Neural cell (in vitro differentiated cells): ENCODE measurements at regions not wholly inside any gene's neighbourhood (a gene's known extent, or its start where the extent isn't known, plus 50 kb on each side); places are given as distances from the start of the nearest gene placed in this dataset.

Source experiments
- H2AFZ ChIP-seq: fragments of 200-600, 300-800 bp; sonication (generic), shearing (Covaris generic); 2 replicates; pipeline ENCODE4 v1.6.0; 2014; ENCODE audit warnings: low read depth, mild to moderate bottlenecking, antibody characterized with exemption, low read length, moderate library complexity
- H3F3A ChIP-seq: fragments of 200-600 bp; shearing (Covaris generic); 2 replicates; pipeline ENCODE4 v1.6.1; 2016; ENCODE audit warnings: mild to moderate bottlenecking, moderate library complexity, mixed read lengths, antibody characterized with exemption, low read length; ENCODE audit not compliant: insufficient read depth, poor library complexity, severe bottlenecking
- H3K27ac ChIP-seq: fragments of 200-600, 300-800 bp; sonication (generic), shearing (Covaris generic); 2 replicates; pipeline ENCODE4 v1.5.1; 2014; ENCODE audit warnings: mild to moderate bottlenecking, low read length, moderate library complexity
- H3K27me3 ChIP-seq: fragments of 300-800, 200-600 bp; sonication (generic), shearing (Covaris generic); 2 replicates; pipeline ENCODE4 v1.6.0; 2014; ENCODE audit warnings: mild to moderate bottlenecking, low read depth, low read length, moderate library complexity; ENCODE audit not compliant: insufficient read depth
- H3K36me3 ChIP-seq: fragments of 300-800, 200-600 bp; sonication (generic), shearing (Covaris generic); 2 replicates; pipeline ENCODE4 v1.5.1; 2014; ENCODE audit warnings: mild to moderate bottlenecking, antibody characterized with exemption, low read length, moderate library complexity; ENCODE audit not compliant: insufficient read depth
- H3K4me2 ChIP-seq: fragments of 300-800, 200-600 bp; sonication (generic), shearing (Covaris generic); 2 replicates; pipeline ENCODE4 v1.6.0; 2014; ENCODE audit warnings: mild to moderate bottlenecking, low read length
- H3K4me3 ChIP-seq: fragments of 300-800, 200-600 bp; sonication (generic), shearing (Covaris generic); 2 replicates; pipeline ENCODE4 v1.5.1; 2014; ENCODE audit warnings: mild to moderate bottlenecking, low read length, moderate library complexity
- H3K79me2 ChIP-seq: fragments of 200-600 bp; shearing (Covaris generic); replicated peaks from 2 replicates; pipeline ENCODE4 v1.6.0; 2014; ENCODE audit warnings: mild to moderate bottlenecking, low read length, moderate library complexity; ENCODE audit not compliant: insufficient read depth
- H3K9ac ChIP-seq: fragments of 300-800, 200-600 bp; sonication (generic), shearing (Covaris generic); 2 replicates; pipeline ENCODE4 v1.6.1; 2016; ENCODE audit warnings: mild to moderate bottlenecking, low read length, mixed read lengths
- H3K9me2 ChIP-seq: fragments of 200-600 bp; shearing (Covaris generic); 2 replicates; pipeline ENCODE4 v1.6.1; 2016; ENCODE audit warnings: mild to moderate bottlenecking, low read length, mixed read lengths; ENCODE audit not compliant: insufficient read depth
- H3K9me3 ChIP-seq: fragments of 200-600, 300-800 bp; sonication (generic), shearing (Covaris generic); 2 replicates; pipeline ENCODE4 v1.6.1; 2016; ENCODE audit warnings: mild to moderate bottlenecking, mixed run types, low read length, moderate library complexity, mixed read lengths
- H4K20me1 ChIP-seq: fragments of 200-600 bp; shearing (Covaris generic); 2 replicates; pipeline ENCODE4 v1.6.1; 2016; ENCODE audit warnings: mild to moderate bottlenecking, mixed run types; ENCODE audit not compliant: insufficient read depth
- EP300 ChIP-seq: fragments of 450-650 bp; conservative IDR thresholded peaks from 2 replicates; pipeline ENCODE4 v1.6.1; 2014; ENCODE audit warnings: antibody characterized with exemption, mild to moderate bottlenecking, moderate library complexity; ENCODE audit not compliant: poor library complexity, severe bottlenecking
- EZH2 ChIP-seq: fragments of 200-600, 300-800 bp; shearing (Covaris generic), sonication (generic); IDR thresholded peaks from 2 replicates; pipeline ENCODE4 v1.6.1; 2014; ENCODE audit warnings: antibody characterized with exemption, low read length, borderline replicate concordance, mild to moderate bottlenecking; ENCODE audit not compliant: insufficient read depth, poor library complexity, severe bottlenecking
- MXI1 ChIP-seq: fragments of 450-650 bp; conservative IDR thresholded peaks from 2 replicates; pipeline ENCODE4 v1.6.1; 2014; ENCODE audit warnings: antibody characterized with exemption, mild to moderate bottlenecking; ENCODE audit not compliant: poor library complexity, severe bottlenecking
- POLR2AphosphoS5 ChIP-seq: IDR thresholded peaks from 2 replicates; pipeline ENCODE4 v1.6.1; 2012
- RAD21 ChIP-seq: fragments of 450-650 bp; conservative IDR thresholded peaks from 2 replicates; pipeline ENCODE4 v1.6.1; 2014; ENCODE audit warnings: antibody characterized with exemption, mild to moderate bottlenecking, moderate library complexity
- SMC3 ChIP-seq: fragments of 450-650 bp; conservative IDR thresholded peaks from 2 replicates; pipeline ENCODE4 v1.6.1; 2014; ENCODE audit warnings: antibody characterized with exemption, mild to moderate bottlenecking, moderate library complexity; ENCODE audit not compliant: poor library complexity
- TAF1 ChIP-seq: IDR thresholded peaks from 2 replicates; pipeline ENCODE4 v1.6.1; 2012; ENCODE audit warnings: low read depth
- TF ChIP-seq, protein P1 (sequence below): fragments of 450-650 bp; IDR thresholded peaks from 2 replicates; pipeline ENCODE4 v1.5.1; 2014; ENCODE audit warnings: antibody characterized with exemption, mild to moderate bottlenecking, moderate library complexity; ENCODE audit not compliant: poor library complexity, severe bottlenecking
- TF ChIP-seq, protein P2 (sequence below): IDR thresholded peaks from 2 replicates; pipeline ENCODE4 v1.6.1; 2012; ENCODE audit warnings: borderline replicate concordance

DNA sequence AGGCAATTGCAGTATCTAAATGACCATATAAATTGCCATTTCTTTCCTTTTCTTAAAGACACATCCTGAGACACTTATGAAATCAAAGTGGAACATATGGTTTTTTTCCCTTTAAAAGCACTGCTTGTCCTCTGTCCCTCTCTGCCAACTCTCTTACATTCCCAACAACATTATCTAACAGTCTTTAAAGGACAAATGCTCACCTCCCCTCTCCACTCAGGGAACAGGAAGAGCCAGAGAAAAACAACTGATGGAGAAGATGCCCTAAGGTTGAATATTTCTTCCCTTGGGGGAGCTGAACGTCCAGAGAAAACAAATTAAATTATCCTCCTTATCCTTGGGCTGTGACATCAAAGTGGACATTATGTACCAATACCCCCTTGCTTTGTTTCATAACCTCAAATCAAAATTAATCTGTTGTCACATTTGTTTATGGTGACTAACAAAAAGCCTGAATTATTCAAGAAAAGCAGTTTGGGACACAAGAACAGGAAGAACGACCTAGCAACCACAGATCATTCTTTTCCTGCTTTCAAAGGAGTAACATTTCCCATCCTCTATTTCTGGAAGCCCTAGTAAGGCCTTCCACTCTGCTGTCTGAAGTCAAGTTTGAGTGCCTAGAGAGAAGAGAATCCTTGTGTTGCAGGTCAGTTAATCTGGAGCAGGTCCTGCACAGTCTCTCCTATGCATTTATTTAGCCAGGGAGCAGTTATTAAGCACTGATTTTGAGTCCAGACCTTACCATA is 52.6 kb upstream of the PAGE1 start:
- no peaks in the 10 kb centered on the region for H3K79me2 ChIP-seq
- H3K4me2 ChIP-seq, result no peak overlapping the region
- H4K20me1 ChIP-seq, result no peaks in the 10 kb centered on the region
- no peaks in the 10 kb centered on the region for H3K9me3 ChIP-seq
- TF ChIP-seq, protein P1, sequence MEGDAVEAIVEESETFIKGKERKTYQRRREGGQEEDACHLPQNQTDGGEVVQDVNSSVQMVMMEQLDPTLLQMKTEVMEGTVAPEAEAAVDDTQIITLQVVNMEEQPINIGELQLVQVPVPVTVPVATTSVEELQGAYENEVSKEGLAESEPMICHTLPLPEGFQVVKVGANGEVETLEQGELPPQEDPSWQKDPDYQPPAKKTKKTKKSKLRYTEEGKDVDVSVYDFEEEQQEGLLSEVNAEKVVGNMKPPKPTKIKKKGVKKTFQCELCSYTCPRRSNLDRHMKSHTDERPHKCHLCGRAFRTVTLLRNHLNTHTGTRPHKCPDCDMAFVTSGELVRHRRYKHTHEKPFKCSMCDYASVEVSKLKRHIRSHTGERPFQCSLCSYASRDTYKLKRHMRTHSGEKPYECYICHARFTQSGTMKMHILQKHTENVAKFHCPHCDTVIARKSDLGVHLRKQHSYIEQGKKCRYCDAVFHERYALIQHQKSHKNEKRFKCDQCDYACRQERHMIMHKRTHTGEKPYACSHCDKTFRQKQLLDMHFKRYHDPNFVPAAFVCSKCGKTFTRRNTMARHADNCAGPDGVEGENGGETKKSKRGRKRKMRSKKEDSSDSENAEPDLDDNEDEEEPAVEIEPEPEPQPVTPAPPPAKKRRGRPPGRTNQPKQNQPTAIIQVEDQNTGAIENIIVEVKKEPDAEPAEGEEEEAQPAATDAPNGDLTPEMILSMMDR, result no peak
- no peak for TF ChIP-seq TAF1
- TF ChIP-seq, protein P2, sequence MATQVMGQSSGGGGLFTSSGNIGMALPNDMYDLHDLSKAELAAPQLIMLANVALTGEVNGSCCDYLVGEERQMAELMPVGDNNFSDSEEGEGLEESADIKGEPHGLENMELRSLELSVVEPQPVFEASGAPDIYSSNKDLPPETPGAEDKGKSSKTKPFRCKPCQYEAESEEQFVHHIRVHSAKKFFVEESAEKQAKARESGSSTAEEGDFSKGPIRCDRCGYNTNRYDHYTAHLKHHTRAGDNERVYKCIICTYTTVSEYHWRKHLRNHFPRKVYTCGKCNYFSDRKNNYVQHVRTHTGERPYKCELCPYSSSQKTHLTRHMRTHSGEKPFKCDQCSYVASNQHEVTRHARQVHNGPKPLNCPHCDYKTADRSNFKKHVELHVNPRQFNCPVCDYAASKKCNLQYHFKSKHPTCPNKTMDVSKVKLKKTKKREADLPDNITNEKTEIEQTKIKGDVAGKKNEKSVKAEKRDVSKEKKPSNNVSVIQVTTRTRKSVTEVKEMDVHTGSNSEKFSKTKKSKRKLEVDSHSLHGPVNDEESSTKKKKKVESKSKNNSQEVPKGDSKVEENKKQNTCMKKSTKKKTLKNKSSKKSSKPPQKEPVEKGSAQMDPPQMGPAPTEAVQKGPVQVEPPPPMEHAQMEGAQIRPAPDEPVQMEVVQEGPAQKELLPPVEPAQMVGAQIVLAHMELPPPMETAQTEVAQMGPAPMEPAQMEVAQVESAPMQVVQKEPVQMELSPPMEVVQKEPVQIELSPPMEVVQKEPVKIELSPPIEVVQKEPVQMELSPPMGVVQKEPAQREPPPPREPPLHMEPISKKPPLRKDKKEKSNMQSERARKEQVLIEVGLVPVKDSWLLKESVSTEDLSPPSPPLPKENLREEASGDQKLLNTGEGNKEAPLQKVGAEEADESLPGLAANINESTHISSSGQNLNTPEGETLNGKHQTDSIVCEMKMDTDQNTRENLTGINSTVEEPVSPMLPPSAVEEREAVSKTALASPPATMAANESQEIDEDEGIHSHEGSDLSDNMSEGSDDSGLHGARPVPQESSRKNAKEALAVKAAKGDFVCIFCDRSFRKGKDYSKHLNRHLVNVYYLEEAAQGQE, result no peak
- TF ChIP-seq RAD21, result no peak
- no peak for TF ChIP-seq EZH2
- no peak for TF ChIP-seq MXI1
- no peak for TF ChIP-seq SMC3
- TF ChIP-seq POLR2AphosphoS5, result no peak
- TF ChIP-seq EP300, result no peak
- no peaks in the 10 kb centered on the region for H3K27me3 ChIP-seq
- no peaks in the 10 kb centered on the region for H3K9me2 ChIP-seq
- no peak overlapping the region for H3K27ac ChIP-seq
- no peaks in the 10 kb centered on the region for H3F3A ChIP-seq
- no peaks in the 10 kb centered on the region for H3K36me3 ChIP-seq
- H2AFZ ChIP-seq, result no peak overlapping the region
- no peak overlapping the region for H3K9ac ChIP-seq
- H3K4me3 ChIP-seq, result no peak overlapping the region

DNA sequence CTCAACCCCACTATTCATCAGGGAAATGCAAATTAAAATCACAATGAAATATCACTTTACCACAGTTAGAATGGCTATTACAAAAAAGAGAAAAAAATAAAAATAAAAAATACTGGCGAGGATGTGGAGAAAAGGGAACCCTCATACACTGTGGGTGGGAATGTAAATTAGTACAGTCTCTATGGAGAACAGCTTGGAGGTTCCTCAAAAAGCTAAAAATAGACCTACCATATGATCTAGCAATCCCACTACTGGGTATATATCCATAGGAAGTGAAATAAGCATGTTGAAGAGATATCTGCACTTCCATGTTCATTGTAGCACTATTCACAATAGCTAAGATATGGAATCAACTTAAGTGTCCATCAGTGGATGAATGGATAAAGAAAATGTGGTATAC is 50.5 kb upstream of the PAGE1 start:
- TF ChIP-seq MXI1 (no peak), SMC3 (no peak), EZH2 (no peak), RAD21 (no peak), POLR2AphosphoS5 (no peak), TAF1 (no peak), EP300 (no peak)
- TF ChIP-seq, protein P2, result no peak
- TF ChIP-seq, protein P1, result no peak
- Histone ChIP-seq H3K27me3 (no peaks in the 10 kb centered on the region), H3F3A (no peaks in the 10 kb centered on the region), H3K79me2 (no peaks in the 10 kb centered on the region), H3K9me3 (no peaks in the 10 kb centered on the region), H3K4me3 (no peak overlapping the region), H2AFZ (no peak overlapping the region), H3K36me3 (no peaks in the 10 kb centered on the region), H3K9ac (no peak overlapping the region), H3K4me2 (no peak overlapping the region), H3K9me2 (no peaks in the 10 kb centered on the region), H3K27ac (no peak overlapping the region), H4K20me1 (no peaks in the 10 kb centered on the region)
